ENCODE measurements at regions not wholly inside any gene's neighbourhood (a gene's known extent, or its start where the extent isn't known, plus 50 kb on each side); places are given as distances from the start of the nearest gene placed in this dataset.

DNA sequence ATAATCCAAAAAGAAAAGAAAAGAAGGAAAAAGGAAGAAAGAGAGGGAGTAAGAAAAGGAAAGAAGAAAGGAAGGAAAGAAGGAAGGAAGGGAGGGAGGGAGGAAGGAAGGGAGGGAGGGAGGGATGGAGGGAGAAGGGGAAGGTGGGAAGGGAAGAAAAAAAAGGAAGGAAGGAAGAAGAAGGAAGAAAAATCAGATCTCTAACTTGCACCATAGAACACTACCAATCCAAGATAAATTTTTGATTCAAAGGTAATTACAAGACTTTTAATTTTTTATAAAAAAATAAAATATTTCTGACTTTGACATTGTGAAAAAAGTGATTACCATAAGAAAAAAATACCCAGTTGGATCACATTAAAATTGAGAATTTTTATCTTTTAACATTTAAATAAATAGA, 70.5 kb upstream of the NKAIN2 start:
- TF ChIP-seq, protein P1, sequence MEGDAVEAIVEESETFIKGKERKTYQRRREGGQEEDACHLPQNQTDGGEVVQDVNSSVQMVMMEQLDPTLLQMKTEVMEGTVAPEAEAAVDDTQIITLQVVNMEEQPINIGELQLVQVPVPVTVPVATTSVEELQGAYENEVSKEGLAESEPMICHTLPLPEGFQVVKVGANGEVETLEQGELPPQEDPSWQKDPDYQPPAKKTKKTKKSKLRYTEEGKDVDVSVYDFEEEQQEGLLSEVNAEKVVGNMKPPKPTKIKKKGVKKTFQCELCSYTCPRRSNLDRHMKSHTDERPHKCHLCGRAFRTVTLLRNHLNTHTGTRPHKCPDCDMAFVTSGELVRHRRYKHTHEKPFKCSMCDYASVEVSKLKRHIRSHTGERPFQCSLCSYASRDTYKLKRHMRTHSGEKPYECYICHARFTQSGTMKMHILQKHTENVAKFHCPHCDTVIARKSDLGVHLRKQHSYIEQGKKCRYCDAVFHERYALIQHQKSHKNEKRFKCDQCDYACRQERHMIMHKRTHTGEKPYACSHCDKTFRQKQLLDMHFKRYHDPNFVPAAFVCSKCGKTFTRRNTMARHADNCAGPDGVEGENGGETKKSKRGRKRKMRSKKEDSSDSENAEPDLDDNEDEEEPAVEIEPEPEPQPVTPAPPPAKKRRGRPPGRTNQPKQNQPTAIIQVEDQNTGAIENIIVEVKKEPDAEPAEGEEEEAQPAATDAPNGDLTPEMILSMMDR (IDR thresholded peaks at IDR 0.05; ENCODE audit: low read length), result no peak
- TF ChIP-seq EZH2 (optimal IDR thresholded peaks at IDR 0.05; ENCODE audit: low read depth, low read length), result no peak
